ENCODE measurements at regions not wholly inside any gene's neighbourhood (a gene's known extent, or its start where the extent isn't known, plus 50 kb on each side); places are given as distances from the start of the nearest gene placed in this dataset.

DNA sequence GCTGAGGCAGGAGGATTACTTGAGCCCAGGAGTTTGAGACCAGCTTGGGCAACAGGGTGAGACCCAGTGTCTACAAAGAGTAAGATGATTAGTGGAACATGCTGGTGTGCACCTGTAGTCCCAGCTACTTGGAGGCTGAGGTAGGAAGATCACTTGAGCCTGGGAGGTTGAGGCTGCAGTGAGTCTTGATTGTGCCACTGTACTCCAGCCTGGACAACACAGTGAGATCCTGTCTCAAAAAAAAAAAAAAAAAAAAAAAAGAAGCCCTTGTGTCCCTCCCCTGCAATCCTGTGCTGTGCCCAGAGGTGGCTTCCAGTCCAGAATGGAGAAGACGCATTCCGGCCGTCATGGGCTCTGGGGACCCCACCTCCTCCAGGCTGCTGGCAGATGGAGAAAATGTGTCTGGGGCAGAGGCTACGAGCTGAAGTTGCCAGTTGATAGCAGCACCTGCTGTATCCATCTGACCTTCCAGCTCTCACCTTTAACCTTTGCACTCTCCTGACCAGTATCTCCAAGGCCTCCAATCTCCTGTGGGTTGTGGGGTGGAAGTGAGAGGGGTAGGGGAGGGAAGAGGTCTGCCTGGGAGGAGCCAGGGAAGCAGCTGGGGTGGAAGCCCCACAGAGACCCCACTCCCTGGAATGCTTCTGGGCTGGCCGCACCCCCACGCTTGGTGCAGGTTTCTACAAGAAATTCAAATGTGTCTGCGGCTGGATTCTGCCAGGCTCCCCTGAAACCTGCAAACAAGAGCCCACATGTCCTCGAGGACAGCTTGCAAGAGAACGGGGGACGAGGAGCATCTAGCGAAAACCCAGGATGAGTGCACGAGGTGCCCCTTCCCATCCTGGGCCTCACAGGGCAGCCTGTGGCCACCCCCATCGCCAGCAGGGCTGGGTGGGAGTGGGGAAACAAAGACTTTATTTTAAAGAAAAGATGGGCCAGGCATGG, 148.3 kb upstream of the IER5L start:
- H3K27ac Mint-ChIP-seq (ENCODE audit: unreplicated experiment), result no peak overlapping the region
- TF ChIP-seq CTCF (conservative IDR thresholded peaks at IDR 0.05), result no peak
- no peak overlapping the region for H3K4me3 Mint-ChIP-seq
- no peaks in the 10 kb centered on the region for H3K36me3 Mint-ChIP-seq (ENCODE audit: low read depth)
- DNase-seq (ENCODE audit: low read depth, low spot score), result no peak
- H3K9me3 Mint-ChIP-seq, result peaks cover 5% of the 10 kb centered on the region
- no peaks in the 10 kb centered on the region for H3K27me3 Mint-ChIP-seq (ENCODE audit: low read depth)
- peaks cover 27% of the 10 kb centered on the region for H3K4me1 Mint-ChIP-seq

- no peak overlapping the region for H3K4me3 Mint-ChIP-seq
- H3K27ac Mint-ChIP-seq (ENCODE audit: unreplicated experiment), result no peak overlapping the region
- no peaks in the 10 kb centered on the region for H3K27me3 Mint-ChIP-seq (ENCODE audit: low read depth)
- no peaks in the 10 kb centered on the region for H3K9me3 Mint-ChIP-seq
- no peak for TF ChIP-seq CTCF (conservative IDR thresholded peaks at IDR 0.05)
- no peak for DNase-seq (ENCODE audit: low read depth, low spot score)
- H3K4me1 Mint-ChIP-seq, result peaks cover 37% of the 10 kb centered on the region
- H3K36me3 Mint-ChIP-seq (ENCODE audit: low read depth), result no peaks in the 10 kb centered on the region
Measured at GRCh38 chr9:129324808-129325502, 146.9 kb upstream of the IER5L start.

DNA sequence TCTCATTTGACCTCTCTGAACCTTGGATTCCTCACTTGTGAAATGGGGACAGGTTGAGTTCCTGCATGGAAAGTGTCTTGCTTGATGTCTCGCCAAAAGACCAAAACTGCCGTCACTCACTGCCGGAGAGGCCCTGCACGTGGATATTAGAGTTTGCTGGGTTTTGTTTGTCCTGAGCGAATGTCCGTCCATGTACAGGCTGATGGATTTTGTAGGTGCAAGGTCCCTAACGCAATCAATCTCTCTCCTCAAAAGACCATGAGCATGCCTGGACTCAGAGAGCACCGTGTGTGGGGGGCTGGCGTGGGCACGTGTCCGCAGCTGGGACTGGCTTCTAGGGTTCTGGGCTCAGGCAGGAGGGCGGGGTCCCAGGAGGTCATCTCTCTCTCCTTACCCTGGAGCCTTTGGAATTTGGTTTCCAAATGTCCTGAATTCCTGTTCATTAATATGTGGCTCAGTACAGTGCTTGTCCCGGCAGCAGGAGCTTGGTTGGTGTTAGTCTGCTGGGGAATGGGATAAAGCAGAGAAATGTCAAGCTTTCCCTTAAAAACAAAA, 146.0 kb upstream of the IER5L start:
- no peak overlapping the region for H3K27ac Mint-ChIP-seq (ENCODE audit: unreplicated experiment)
- H3K36me3 Mint-ChIP-seq (ENCODE audit: low read depth), result no peaks in the 10 kb centered on the region
- H3K4me1 Mint-ChIP-seq, result peaks cover 38% of the 10 kb centered on the region
- TF ChIP-seq CTCF (conservative IDR thresholded peaks at IDR 0.05), result no peak
- H3K27me3 Mint-ChIP-seq (ENCODE audit: low read depth), result no peaks in the 10 kb centered on the region
- DNase-seq (ENCODE audit: low read depth, low spot score), result no peak
- H3K9me3 Mint-ChIP-seq, result no peaks in the 10 kb centered on the region
- H3K4me3 Mint-ChIP-seq, result no peak overlapping the region

DNA sequence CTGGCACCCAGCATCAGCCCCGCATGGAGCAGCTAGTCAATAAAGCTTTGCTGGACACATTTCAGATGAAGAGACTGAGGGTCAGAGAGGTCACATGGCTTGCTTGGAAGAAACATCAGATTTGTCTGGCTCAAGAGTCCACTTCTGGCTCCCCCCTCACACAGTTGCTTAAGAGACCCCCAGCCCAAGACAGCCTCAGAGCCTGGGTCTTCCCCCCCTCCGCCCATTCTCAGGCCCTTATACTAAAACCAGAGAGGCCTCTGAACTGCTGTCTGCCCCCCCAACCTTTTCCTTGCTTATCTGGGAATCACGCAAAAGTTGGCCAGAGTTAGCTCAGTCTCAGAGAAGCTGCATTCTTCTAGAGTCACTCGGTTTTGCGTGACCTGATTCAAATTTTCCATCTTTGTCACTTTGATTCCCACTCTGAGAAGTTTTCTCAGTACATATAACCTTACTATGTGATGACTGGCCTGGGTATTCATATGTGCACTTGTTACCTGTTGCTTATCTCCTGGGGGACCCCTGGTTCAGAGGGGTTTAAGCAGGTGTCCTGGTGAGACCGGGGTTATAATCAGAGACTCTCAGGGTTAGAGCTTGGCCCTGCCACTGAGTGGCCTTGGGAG, 145.4 kb upstream of the IER5L start:
- TF ChIP-seq CTCF (conservative IDR thresholded peaks at IDR 0.05), result no peak
- H3K36me3 Mint-ChIP-seq (ENCODE audit: low read depth), result no peaks in the 10 kb centered on the region
- no peaks in the 10 kb centered on the region for H3K27me3 Mint-ChIP-seq (ENCODE audit: low read depth)
- peaks cover 43% of the 10 kb centered on the region for H3K4me1 Mint-ChIP-seq
- no peak for DNase-seq (ENCODE audit: low read depth, low spot score)
- no peak overlapping the region for H3K4me3 Mint-ChIP-seq
- no peaks in the 10 kb centered on the region for H3K9me3 Mint-ChIP-seq
- no peak overlapping the region for H3K27ac Mint-ChIP-seq (ENCODE audit: unreplicated experiment)

DNA sequence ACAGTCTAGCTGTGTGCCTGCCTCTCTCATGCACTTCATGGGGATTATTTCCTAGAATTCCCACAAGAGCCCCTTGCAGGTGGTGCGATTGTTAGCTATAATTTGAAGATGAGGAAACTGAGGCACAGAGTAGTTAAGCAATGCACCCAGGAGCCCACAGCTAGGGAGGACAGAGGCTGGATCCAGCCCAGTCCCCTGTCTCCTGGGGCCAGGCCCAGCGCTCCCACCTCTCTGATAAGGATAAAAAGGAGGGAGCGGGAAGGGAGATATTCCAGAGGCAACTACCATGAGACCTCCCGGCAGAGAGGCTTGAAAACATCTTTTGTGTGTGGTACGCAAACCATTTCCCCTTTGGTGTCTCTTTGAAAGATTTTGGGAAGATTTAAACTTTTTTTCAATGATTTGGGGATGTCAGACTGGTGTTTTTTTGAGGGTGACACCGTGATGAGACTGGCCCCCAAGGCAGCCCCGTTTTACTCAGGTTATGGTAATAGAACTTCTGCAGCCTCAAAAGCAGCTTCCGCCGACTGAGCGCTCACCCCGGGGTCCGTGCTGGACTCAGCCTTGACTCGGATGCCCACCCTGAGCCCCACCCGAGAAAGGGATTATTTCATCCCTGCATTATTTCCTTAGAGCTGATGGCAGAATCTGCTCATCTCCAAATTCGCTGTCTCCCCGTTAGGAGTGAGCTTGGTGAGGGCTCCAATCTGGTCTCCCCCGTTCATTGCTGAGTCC, 144.7 kb upstream of the IER5L start:
- Mint-ChIP-seq H3K27ac (ENCODE audit: unreplicated experiment) (peak overlapping the region; percentile 1), H3K4me1 (peaks cover 50% of the 10 kb centered on the region), H3K27me3 (ENCODE audit: low read depth) (no peaks in the 10 kb centered on the region), H3K4me3 (no peak overlapping the region), H3K36me3 (ENCODE audit: low read depth) (no peaks in the 10 kb centered on the region), H3K9me3 (no peaks in the 10 kb centered on the region)
- TF ChIP-seq CTCF (conservative IDR thresholded peaks at IDR 0.05), result no peak
- DNase-seq (ENCODE audit: low read depth, low spot score), result no peak
